ENCODE measurements at regions not wholly inside any gene's neighbourhood (a gene's known extent, or its start where the extent isn't known, plus 50 kb on each side); places are given as distances from the start of the nearest gene placed in this dataset.
"Not testable (repeated sequence)": the region's sequence is repeated elsewhere in the genome, so short reads cannot be mapped to it uniquely, and the experiment has no call there.

- no peak for DNase-seq (ENCODE audit: low spot score)
Observed at GRCh38 chr18:51330148-51330547, 132.7 kb upstream of the MEX3C start.

- DNase-seq (ENCODE audit: low spot score) = no peak
Observed at GRCh38 chr18:51330739-51331138, 133.3 kb upstream of the MEX3C start.

- DNase-seq (ENCODE audit: low spot score) = no peak
Observed at GRCh38 chr18:51337406-51337805, 139.9 kb upstream of the MEX3C start.

GRCh38 chr18:51339856-51340255 is 142.4 kb upstream of the MEX3C start:
- no peak for DNase-seq (ENCODE audit: low spot score)

- DNase-seq (ENCODE audit: low spot score) = no peak
Observed at GRCh38 chr18:51340332-51340731, 142.9 kb upstream of the MEX3C start.

GRCh38 chr18:51342815-51343214 is 145.3 kb upstream of the MEX3C start:
- DNase-seq (ENCODE audit: low spot score) = no peak

GRCh38 chr18:51345848-51346391 is 148.4 kb upstream of the MEX3C start:
- no peak for DNase-seq (ENCODE audit: low spot score)

GRCh38 chr18:51346404-51346803 is 148.9 kb upstream of the MEX3C start:
- no peak for DNase-seq (ENCODE audit: low spot score)

- DNase-seq (ENCODE audit: low spot score) = no peak
Observed at GRCh38 chr18:51350081-51350480, 152.6 kb upstream of the MEX3C start.

GRCh38 chr18:51355841-51356240 is 158.4 kb upstream of the MEX3C start:
- DNase-seq (ENCODE audit: low spot score) = no peak

GRCh38 chr18:51360301-51360700 is 162.8 kb upstream of the MEX3C start:
- not testable (repeated sequence) for DNase-seq (ENCODE audit: low spot score)

- DNase-seq (ENCODE audit: low spot score) = no peak
Observed at GRCh38 chr18:51361130-51361860, 163.8 kb upstream of the MEX3C start.

- DNase-seq (ENCODE audit: low spot score) = no peak
Observed at GRCh38 chr18:51363384-51363783, 165.9 kb upstream of the MEX3C start.

GRCh38 chr18:51370996-51371395 is 173.5 kb upstream of the MEX3C start:
- no peak for DNase-seq (ENCODE audit: low spot score)

GRCh38 chr18:51371929-51372328 is 174.4 kb upstream of the MEX3C start:
- DNase-seq (ENCODE audit: low spot score) = no peak

GRCh38 chr18:51382081-51382480 is 184.6 kb upstream of the MEX3C start:
- no peak for DNase-seq (ENCODE audit: low spot score)

GRCh38 chr18:51383116-51383515 is 185.6 kb upstream of the MEX3C start:
- DNase-seq (ENCODE audit: low spot score) = no peak

GRCh38 chr18:51383711-51384110 is 186.2 kb upstream of the MEX3C start:
- no peak for DNase-seq (ENCODE audit: low spot score)

- no peak for DNase-seq (ENCODE audit: low spot score)
Observed at GRCh38 chr18:51385270-51385669, 187.8 kb upstream of the MEX3C start.

- DNase-seq (ENCODE audit: low spot score) = no peak
Observed at GRCh38 chr18:51390702-51391101, 193.2 kb upstream of the MEX3C start.

- no peak for DNase-seq (ENCODE audit: low spot score)
Observed at GRCh38 chr18:51391215-51391614, 193.7 kb upstream of the MEX3C start.

- no peak for DNase-seq (ENCODE audit: low spot score)
Observed at GRCh38 chr18:51391731-51392130, 194.2 kb upstream of the MEX3C start.

GRCh38 chr18:51397347-51397962 is 200.0 kb upstream of the MEX3C start:
- DNase-seq (ENCODE audit: low spot score) = no peak

- no peak for DNase-seq (ENCODE audit: low spot score)
Observed at GRCh38 chr18:51398104-51398503, 200.6 kb upstream of the MEX3C start.

Measured in AG08395 (cell line).